Immature natural killer cell (primary cell): ENCODE measurements at regions not wholly inside any gene's neighbourhood (a gene's known extent, or its start where the extent isn't known, plus 50 kb on each side); places are given as distances from the start of the nearest gene placed in this dataset.

Experiments
- DNase-seq, 3 donors: peaks; one replicate each; pipeline ENCODE4 v3.0.0; 2022; ENCODE audit warnings: mixed read lengths in 1 of 3
- H3K27ac Mint-ChIP-seq, 6 donors: one replicate each; pipeline ENCODE4 v1.8.0; 2020; ENCODE audit warnings: mixed read lengths in 6 of 6, mild to moderate bottlenecking in 5 of 6, inconsistent platforms in 4 of 6, moderate library complexity in 3 of 6
- H3K27me3 Mint-ChIP-seq, 3 donors: one replicate each; pipeline ENCODE4 v1.8.0; 2020 to 2021; ENCODE audit warnings: low read depth in 3 of 3, mild to moderate bottlenecking in 3 of 3, mixed read lengths in 3 of 3, moderate library complexity in 3 of 3, inconsistent platforms in 1 of 3
- H3K36me3 Mint-ChIP-seq, 3 donors: one replicate each; pipeline ENCODE4 v1.8.0; 2020; ENCODE audit warnings: mixed read lengths in 3 of 3, inconsistent platforms in 2 of 3, mild to moderate bottlenecking in 2 of 3
- H3K4me1 Mint-ChIP-seq, 2 donors: one replicate each; pipeline ENCODE4 v1.8.0; 2020; ENCODE audit warnings: inconsistent platforms in 2 of 2, mild to moderate bottlenecking in 2 of 2, mixed read lengths in 2 of 2, moderate library complexity in 1 of 2
- H3K4me3 Mint-ChIP-seq, 5 donors: one replicate each; pipeline ENCODE4 v1.8.0; 2020; ENCODE audit warnings: mild to moderate bottlenecking in 5 of 5, mixed read lengths in 5 of 5, inconsistent platforms in 3 of 5, moderate library complexity in 3 of 5
- H3K9me3 Mint-ChIP-seq, 6 donors: one replicate each; pipeline ENCODE4 v1.8.0; 2020; ENCODE audit warnings: mild to moderate bottlenecking in 6 of 6, mixed read lengths in 6 of 6, inconsistent platforms in 4 of 6, moderate library complexity in 3 of 6

GRCh38 chr2:118791483-118791882, 56.0 kb downstream of the EN1 start:
- Mint-ChIP-seq H3K4me3 (no peak overlapping the region), H3K36me3 (no peaks in the 10 kb centered on the region), H3K4me1 (no peaks in the 10 kb centered on the region), H3K27ac (no peak overlapping the region), H3K27me3 (peaks cover 0 to 8% (median 4%) of the 10 kb centered on the region in 3 donors), H3K9me3 (peaks cover 0 to 4% (median 1%) of the 10 kb centered on the region in 6 donors)
- DNase-seq, result no peak

GRCh38 chr2:118786746-118787145, 60.7 kb downstream of the EN1 start:
- Mint-ChIP-seq H3K36me3 (peaks cover 0 to 3% (median 0%) of the 10 kb centered on the region in 3 donors), H3K27ac (no peak overlapping the region), H3K27me3 (peaks cover 0 to 10% (median 2%) of the 10 kb centered on the region in 3 donors), H3K9me3 (peaks cover 0 to 4% (median 0%) of the 10 kb centered on the region in 6 donors), H3K4me1 (no peaks in the 10 kb centered on the region), H3K4me3 (no peak overlapping the region)
- no peak for DNase-seq

GRCh38 chr2:118784860-118785259, 62.6 kb downstream of the EN1 start:
- peaks cover 0 to 3% (median 0%) of the 10 kb centered on the region in 3 donors for H3K36me3 Mint-ChIP-seq
- H3K4me3 Mint-ChIP-seq, result no peak overlapping the region
- peaks cover 2 to 11% (median 2%) of the 10 kb centered on the region in 3 donors for H3K27me3 Mint-ChIP-seq
- no peaks in the 10 kb centered on the region for H3K4me1 Mint-ChIP-seq
- no peak for DNase-seq
- H3K27ac Mint-ChIP-seq, result no peak overlapping the region
- peaks cover 0 to 4% (median 0%) of the 10 kb centered on the region in 6 donors for H3K9me3 Mint-ChIP-seq

- H3K27me3 Mint-ChIP-seq, result peaks cover 6 to 16% (median 8%) of the 10 kb centered on the region in 3 donors
- DNase-seq, result no peak
- H3K9me3 Mint-ChIP-seq, result no peaks in the 10 kb centered on the region
- peaks cover 0 to 4% (median 3%) of the 10 kb centered on the region in 3 donors for H3K36me3 Mint-ChIP-seq
- no peak overlapping the region for H3K27ac Mint-ChIP-seq
- no peak overlapping the region for H3K4me3 Mint-ChIP-seq
- no peaks in the 10 kb centered on the region for H3K4me1 Mint-ChIP-seq
Observed at GRCh38 chr2:118779362-118779761, 68.1 kb downstream of the EN1 start.

- Mint-ChIP-seq H3K4me1 (no peaks in the 10 kb centered on the region), H3K9me3 (peaks cover 0 to 5% (median 0%) of the 10 kb centered on the region in 6 donors), H3K27ac (no peak overlapping the region), H3K36me3 (peaks cover 0 to 4% (median 0%) of the 10 kb centered on the region in 3 donors), H3K27me3 (peaks cover 5 to 23% (median 18%) of the 10 kb centered on the region in 3 donors), H3K4me3 (no peak overlapping the region)
- no peak for DNase-seq
Observed at GRCh38 chr2:118774458-118775133, 72.9 kb downstream of the EN1 start.

GRCh38 chr2:118773826-118774225, 73.6 kb downstream of the EN1 start:
- DNase-seq, result no peak
- Mint-ChIP-seq H3K36me3 (peaks cover 0 to 4% (median 0%) of the 10 kb centered on the region in 3 donors), H3K9me3 (peaks cover 0 to 5% (median 0%) of the 10 kb centered on the region in 6 donors), H3K27ac (no peak overlapping the region), H3K4me3 (no peak overlapping the region), H3K27me3 (peaks cover 5 to 20% (median 18%) of the 10 kb centered on the region in 3 donors), H3K4me1 (no peaks in the 10 kb centered on the region)

GRCh38 chr2:118772487-118773200, 74.8 kb downstream of the EN1 start:
- DNase-seq, result no peak
- Mint-ChIP-seq H3K36me3 (peaks cover 0 to 4% (median 0%) of the 10 kb centered on the region in 3 donors), H3K4me3 (no peak overlapping the region), H3K27me3 (peaks cover 5 to 20% (median 18%) of the 10 kb centered on the region in 3 donors), H3K27ac (no peak overlapping the region), H3K9me3 (peaks cover 0 to 5% (median 0%) of the 10 kb centered on the region in 6 donors), H3K4me1 (no peaks in the 10 kb centered on the region)

GRCh38 chr2:118769707-118770400, 77.6 kb downstream of the EN1 start:
- Mint-ChIP-seq H3K4me1 (no peaks in the 10 kb centered on the region), H3K9me3 (peaks cover 0 to 5% (median 0%) of the 10 kb centered on the region in 6 donors), H3K4me3 (no peak overlapping the region), H3K36me3 (no peaks in the 10 kb centered on the region), H3K27ac (no peak overlapping the region), H3K27me3 (peaks cover 5 to 12% (median 7%) of the 10 kb centered on the region in 3 donors)
- no peak for DNase-seq

GRCh38 chr2:118766871-118767270, 80.6 kb downstream of the EN1 start:
- H3K36me3 Mint-ChIP-seq, result no peaks in the 10 kb centered on the region
- DNase-seq, result no peak
- H3K4me1 Mint-ChIP-seq, result no peaks in the 10 kb centered on the region
- peaks cover 5 to 6% (median 5%) of the 10 kb centered on the region in 3 donors for H3K27me3 Mint-ChIP-seq
- peaks cover 0 to 5% (median 0%) of the 10 kb centered on the region in 6 donors for H3K9me3 Mint-ChIP-seq
- no peak overlapping the region for H3K27ac Mint-ChIP-seq
- no peak overlapping the region for H3K4me3 Mint-ChIP-seq

GRCh38 chr2:118764855-118765254, 82.6 kb downstream of the EN1 start:
- no peak for DNase-seq
- Mint-ChIP-seq H3K4me1 (no peaks in the 10 kb centered on the region), H3K4me3 (no peak overlapping the region), H3K36me3 (no peaks in the 10 kb centered on the region), H3K27ac (no peak overlapping the region), H3K9me3 (peaks cover 0 to 2% (median 0%) of the 10 kb centered on the region in 6 donors), H3K27me3 (peaks cover 2 to 7% (median 3%) of the 10 kb centered on the region in 3 donors)

- H3K36me3 Mint-ChIP-seq, result no peaks in the 10 kb centered on the region
- H3K27ac Mint-ChIP-seq, result no peak overlapping the region
- DNase-seq, result no peak
- peaks cover 0 to 2% (median 0%) of the 10 kb centered on the region in 6 donors for H3K9me3 Mint-ChIP-seq
- H3K4me3 Mint-ChIP-seq, result no peak overlapping the region
- H3K27me3 Mint-ChIP-seq, result peaks cover 2 to 7% (median 3%) of the 10 kb centered on the region in 3 donors
- H3K4me1 Mint-ChIP-seq, result no peaks in the 10 kb centered on the region
Observed at GRCh38 chr2:118763797-118764196, 83.7 kb downstream of the EN1 start.

- Mint-ChIP-seq H3K9me3 (peaks cover 0 to 2% (median 0%) of the 10 kb centered on the region in 6 donors), H3K36me3 (no peaks in the 10 kb centered on the region), H3K27ac (no peak overlapping the region), H3K4me3 (no peak overlapping the region), H3K4me1 (no peaks in the 10 kb centered on the region), H3K27me3 (peaks cover 2 to 12% (median 3%) of the 10 kb centered on the region in 3 donors)
- DNase-seq, result no peak
Observed at GRCh38 chr2:118762290-118762689, 85.2 kb downstream of the EN1 start.

GRCh38 chr2:118761771-118762170, 85.7 kb downstream of the EN1 start:
- H3K36me3 Mint-ChIP-seq, result no peaks in the 10 kb centered on the region
- no peaks in the 10 kb centered on the region for H3K4me1 Mint-ChIP-seq
- DNase-seq, result no peak
- no peak overlapping the region for H3K27ac Mint-ChIP-seq
- H3K9me3 Mint-ChIP-seq, result peaks cover 0 to 2% (median 0%) of the 10 kb centered on the region in 6 donors
- peaks cover 2 to 12% (median 3%) of the 10 kb centered on the region in 3 donors for H3K27me3 Mint-ChIP-seq
- no peak overlapping the region for H3K4me3 Mint-ChIP-seq

- H3K36me3 Mint-ChIP-seq, result no peaks in the 10 kb centered on the region
- H3K27ac Mint-ChIP-seq, result no peak overlapping the region
- peaks cover 0 to 19% (median 1%) of the 10 kb centered on the region in 3 donors for H3K27me3 Mint-ChIP-seq
- H3K4me3 Mint-ChIP-seq, result no peak overlapping the region
- H3K9me3 Mint-ChIP-seq, result peaks cover 0 to 4% (median 0%) of the 10 kb centered on the region in 6 donors
- no peaks in the 10 kb centered on the region for H3K4me1 Mint-ChIP-seq
- DNase-seq, result no peak
Observed at GRCh38 chr2:118755901-118756300, 91.5 kb downstream of the EN1 start.
